IMR-90 (cell line): ENCODE measurements at regions not wholly inside any gene's neighbourhood (a gene's known extent, or its start where the extent isn't known, plus 50 kb on each side); places are given as distances from the start of the nearest gene placed in this dataset.

Source experiments
- ATAC-seq: fragments of 200-7000 bp; cut with Tn5 transposase; 2 replicates; pipeline ENCODE4 v1.9.1; 2020; ENCODE audit warnings: low read depth, mild to moderate bottlenecking, moderate library complexity
- BruUV-seq: library from RNA; stranded (reverse); fragments of 400-500 nt; replicated peaks from 2 replicates; lab custom pipeline; 2021; lab: Mats Ljungman, UMichigan
- CTCF ChIA-PET: fragments of 300-600 bp; formaldehyde crosslinking; extraction: SDS; loops from one replicate; lab custom pipeline; 2021; ENCODE audit warnings: antibody characterized with exemption; lab: Yijun Ruan, JAX
- POLR2A ChIA-PET: fragments of 300-600 bp; sonication (Branson Sonifier 250); formaldehyde crosslinking; loops from one replicate; lab custom pipeline; 2022; ENCODE audit warnings: antibody characterized with exemption; ENCODE audit not compliant: unreplicated experiment; lab: Charles Lee
- DNase-seq: peaks from one replicate; pipeline ENCODE4 v3.0.0; 2013
- H2AFZ ChIP-seq: replicated peaks from 2 replicates; pipeline ENCODE3; 2013; ENCODE audit warnings: low read length, mild to moderate bottlenecking; ENCODE audit not compliant: poor library complexity
- H2AK5ac ChIP-seq: 2 replicates; pipeline ENCODE4 v1.6.1; 2013; ENCODE audit warnings: low read depth, low read length, inconsistent platforms
- H2AK9ac ChIP-seq: replicated peaks from 2 replicates; pipeline ENCODE3; 2013; ENCODE audit warnings: mild to moderate bottlenecking, low read depth, low read length, moderate library complexity; ENCODE audit not compliant: poor library complexity
- H2BK120ac ChIP-seq: 2 replicates; pipeline ENCODE4 v1.6.1; 2013; ENCODE audit warnings: low read depth, low read length, inconsistent platforms
- H2BK15ac ChIP-seq: 3 replicates; pipeline ENCODE4 v1.6.1; 2013; ENCODE audit warnings: low read depth, low read length, inconsistent platforms
- H2BK20ac ChIP-seq: 2 replicates; pipeline ENCODE4 v1.6.1; 2013; ENCODE audit warnings: low read depth, mild to moderate bottlenecking, inconsistent platforms, low read length, moderate library complexity
- H2BK5ac ChIP-seq: 2 replicates; pipeline ENCODE4 v1.6.1; 2013; ENCODE audit warnings: mild to moderate bottlenecking, low read depth, low read length, inconsistent platforms; ENCODE audit not compliant: poor library complexity, severe bottlenecking
- H3K14ac ChIP-seq: replicated peaks from 2 replicates; pipeline ENCODE4 v1.6.1; 2013; ENCODE audit warnings: low read depth, low read length, inconsistent platforms
- H3K18ac ChIP-seq: 2 replicates; pipeline ENCODE4 v1.6.1; 2013; ENCODE audit warnings: low read depth, low read length, control low read depth
- H3K23ac ChIP-seq: 2 replicates; pipeline ENCODE4 v1.6.1; 2013; ENCODE audit warnings: low read depth, low read length, inconsistent platforms
- H3K27ac ChIP-seq: 2 replicates; pipeline ENCODE4 v1.5.1; 2013; ENCODE audit warnings: mild to moderate bottlenecking, control low read depth, low read length; ENCODE audit not compliant: insufficient read depth
- H3K27me3 ChIP-seq: 2 replicates; pipeline ENCODE4 v1.6.1; 2013; ENCODE audit warnings: low read length; ENCODE audit not compliant: control insufficient read depth, insufficient read depth
- H3K36me3 ChIP-seq: 2 replicates; pipeline ENCODE4 v1.6.1; 2013; ENCODE audit warnings: low read length, mixed read lengths; ENCODE audit not compliant: control insufficient read depth, insufficient read depth
- H3K4ac ChIP-seq: 2 replicates; pipeline ENCODE4 v1.6.1; 2013; ENCODE audit warnings: low read depth, low read length, inconsistent platforms
- H3K4me1 ChIP-seq: 2 replicates; pipeline ENCODE4 v1.6.1; 2013; ENCODE audit warnings: low read length, mixed read lengths; ENCODE audit not compliant: control insufficient read depth, insufficient read depth
- H3K4me2 ChIP-seq: 2 replicates; pipeline ENCODE4 v1.6.1; 2013; ENCODE audit warnings: low read depth, mild to moderate bottlenecking, control low read depth, low read length, moderate library complexity
- H3K4me3 ChIP-seq: 2 replicates; pipeline ENCODE4 v1.5.1; 2013; ENCODE audit warnings: low read depth, mild to moderate bottlenecking, control low read depth, low read length, moderate library complexity; ENCODE audit not compliant: insufficient read depth
- H3K56ac ChIP-seq: 2 replicates; pipeline ENCODE4 v1.6.1; 2013; ENCODE audit warnings: low read length, inconsistent platforms; ENCODE audit not compliant: insufficient read depth; ENCODE audit errors: extremely low read depth
- H3K79me1 ChIP-seq, 2 experiments: 2 replicates each; pipeline ENCODE4 v1.6.1; 2013; ENCODE audit warnings: low read length in 2 of 2, inconsistent platforms in 1 of 2, low read depth in 1 of 2
- H3K9ac ChIP-seq: 2 replicates; pipeline ENCODE4 v1.6.1; 2013; ENCODE audit warnings: low read depth, low read length, control low read depth
- H3K9me1 ChIP-seq: 2 replicates; pipeline ENCODE4 v1.6.1; 2013; ENCODE audit warnings: low read length, inconsistent platforms; ENCODE audit not compliant: insufficient read depth
- H3K9me3 ChIP-seq: 2 replicates; pipeline ENCODE4 v1.6.1; 2013; ENCODE audit warnings: low read length; ENCODE audit not compliant: control insufficient read depth, insufficient read depth
- H4K20me1 ChIP-seq: 2 replicates; pipeline ENCODE4 v1.6.1; 2013; ENCODE audit warnings: low read length, inconsistent platforms; ENCODE audit not compliant: insufficient read depth
- H4K5ac ChIP-seq: 2 replicates; pipeline ENCODE4 v1.6.1; 2013; ENCODE audit warnings: mild to moderate bottlenecking, low read depth, low read length, control low read depth
- H4K8ac ChIP-seq, 2 experiments: 2 replicates each; pipeline ENCODE4 v1.6.1; 2013; ENCODE audit warnings: low read depth in 2 of 2, low read length in 2 of 2, control low read depth in 1 of 2, inconsistent platforms in 1 of 2
- H4K91ac ChIP-seq: 2 replicates; pipeline ENCODE4 v1.6.1; 2013; ENCODE audit warnings: low read depth, low read length, inconsistent platforms; ENCODE audit not compliant: insufficient read depth
- CEBPB ChIP-seq: IDR thresholded peaks from 2 replicates; pipeline ENCODE4 v1.6.1; 2012; ENCODE audit warnings: low read depth, low read length, improper control_type of control experiment
- CHD1 ChIP-seq: IDR thresholded peaks from 2 replicates; pipeline ENCODE4 v1.6.1; 2012; ENCODE audit warnings: low read depth, low read length, improper control_type of control experiment
- MAFK ChIP-seq: IDR thresholded peaks from 2 replicates; pipeline ENCODE4 v1.6.1; 2012; ENCODE audit warnings: low read depth, low read length, improper control_type of control experiment
- MAZ ChIP-seq: IDR thresholded peaks from 2 replicates; pipeline ENCODE4 v1.6.1; 2012; ENCODE audit warnings: low read depth, mild to moderate bottlenecking, low read length, improper control_type of control experiment, moderate library complexity, borderline replicate concordance
- MXI1 ChIP-seq: IDR thresholded peaks from 2 replicates; pipeline ENCODE4 v1.6.1; 2012; ENCODE audit warnings: low read depth, mild to moderate bottlenecking, low read length, moderate library complexity, borderline replicate concordance
- NFE2L2 ChIP-seq: fragments of 150-350 bp; IDR thresholded peaks from 2 replicates; pipeline ENCODE4 v1.6.1; 2016; ENCODE audit warnings: low read depth, mild to moderate bottlenecking, low read length
- POLR2A ChIP-seq: IDR thresholded peaks from 2 replicates; pipeline ENCODE4 v1.6.1; 2012; ENCODE audit warnings: mild to moderate bottlenecking, low read depth, low read length
- RAD21 ChIP-seq: IDR thresholded peaks from 2 replicates; pipeline ENCODE4 v1.6.1; 2012; ENCODE audit warnings: low read length, improper control_type of control experiment
- RFX5 ChIP-seq: IDR thresholded peaks from 2 replicates; pipeline ENCODE4 v1.8.0; 2012; ENCODE audit warnings: low read depth, mild to moderate bottlenecking, low read length, moderate library complexity
- WGBS, 2 experiments: methylation state at CpG; one replicate each; pipeline versions ENCODE4 v1.1.5 to v1.1.7; 2013; ENCODE audit warnings: missing lambda C conversion rate in 2 of 2; ENCODE audit not compliant: insufficient read length in 1 of 2; ENCODE audit errors: extremely low coverage in 2 of 2; 5-methylcytosine and 5-hydroxymethylcytosine counted together
- dilution Hi-C: fragments of 300-500 bp; cut with HindIII; formaldehyde crosslinking; loops from one replicate; pipeline ENCODE4 v1.14.3; 2018; ENCODE audit warnings: low sequenced_read_pairs; ENCODE audit not compliant: unreplicated experiment
- in situ Hi-C: fragments of 300-500 bp; cut with MboI; formaldehyde crosslinking; loops from 3 replicates; pipeline ENCODE4 v1.14.3; 2019; ENCODE audit warnings: low sequenced_read_pairs, inconsistent platforms, mixed read lengths
- intact Hi-C: fragments of 100-400 bp; cut with micrococcal nuclease; formaldehyde crosslinking; loops from 2 replicates; pipeline ENCODE4 v1.10.0; 2022
- TF ChIP-seq, protein P1 (sequence below): conservative IDR thresholded peaks from 2 replicates; pipeline ENCODE4 v1.5.1; 2012; ENCODE audit warnings: mild to moderate bottlenecking, low read depth, low read length, improper control_type of control experiment
- TF ChIP-seq, protein P2 (sequence below): fragments of 150-350 bp; IDR thresholded peaks from 2 replicates; pipeline ENCODE4 v1.6.1; 2016; ENCODE audit warnings: low read depth, mild to moderate bottlenecking, low read length, moderate library complexity, borderline replicate concordance

DNA sequence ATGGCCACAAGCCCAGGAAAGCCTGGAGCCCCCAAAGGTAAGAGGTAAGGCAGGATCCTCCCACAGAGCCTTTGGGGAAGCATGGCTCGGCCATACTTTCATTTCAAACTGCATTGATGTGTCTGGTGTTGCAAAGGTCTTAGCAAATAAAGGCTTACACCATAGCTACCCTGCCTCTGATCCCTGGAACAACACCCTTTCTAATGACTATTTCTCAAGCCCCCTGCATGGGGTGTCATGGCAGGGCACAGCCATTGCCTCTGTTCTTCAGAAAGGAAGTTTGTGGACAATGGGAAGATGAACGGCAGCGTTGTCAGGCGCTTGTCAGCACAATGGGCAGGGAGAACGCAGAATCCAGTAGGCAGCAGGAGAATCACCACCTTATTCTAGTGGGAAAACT lies 435.0 kb upstream of the SMIM21 start:
- no peaks in the 10 kb centered on the region for H4K20me1 ChIP-seq
- H2AFZ ChIP-seq, result no peak overlapping the region
- H3K4me3 ChIP-seq, result no peak overlapping the region
- no peaks in the 10 kb centered on the region for H3K27me3 ChIP-seq
- WGBS, 2 experiments, result no CpG with 5 or more reads among the region's 5 CpGs
- ATAC-seq, result no peak
- no peak overlapping the region for H2AK9ac ChIP-seq
- no peak overlapping the region for H3K14ac ChIP-seq
- CTCF ChIA-PET, result no interaction called here
- no peak overlapping the region for H2BK5ac ChIP-seq
- no peak overlapping the region for H3K4ac ChIP-seq
- H4K8ac ChIP-seq, result no peak overlapping the region
- H3K4me1 ChIP-seq, result no peaks in the 10 kb centered on the region
- BruUV-seq, result no TSS peak
- H3K79me1 ChIP-seq, result no peaks in the 10 kb centered on the region
- in situ Hi-C loops (no loop called here), dilution Hi-C loops (no loop called here), intact Hi-C loops (no loop called here)
- H4K5ac ChIP-seq, result no peak overlapping the region
- no peak overlapping the region for H3K23ac ChIP-seq
- H2BK15ac ChIP-seq, result no peak overlapping the region
- no peak overlapping the region for H4K91ac ChIP-seq
- POLR2A ChIA-PET, result no interaction called here
- peaks cover 7% of the 10 kb centered on the region for H3K9me3 ChIP-seq
- H3K56ac ChIP-seq, result no peak overlapping the region
- DNase-seq, result no peak
- TF ChIP-seq CHD1, result no peak
- no peak for TF ChIP-seq RFX5
- no peak for TF ChIP-seq MXI1
- TF ChIP-seq MAZ, result no peak
- TF ChIP-seq, protein P1, sequence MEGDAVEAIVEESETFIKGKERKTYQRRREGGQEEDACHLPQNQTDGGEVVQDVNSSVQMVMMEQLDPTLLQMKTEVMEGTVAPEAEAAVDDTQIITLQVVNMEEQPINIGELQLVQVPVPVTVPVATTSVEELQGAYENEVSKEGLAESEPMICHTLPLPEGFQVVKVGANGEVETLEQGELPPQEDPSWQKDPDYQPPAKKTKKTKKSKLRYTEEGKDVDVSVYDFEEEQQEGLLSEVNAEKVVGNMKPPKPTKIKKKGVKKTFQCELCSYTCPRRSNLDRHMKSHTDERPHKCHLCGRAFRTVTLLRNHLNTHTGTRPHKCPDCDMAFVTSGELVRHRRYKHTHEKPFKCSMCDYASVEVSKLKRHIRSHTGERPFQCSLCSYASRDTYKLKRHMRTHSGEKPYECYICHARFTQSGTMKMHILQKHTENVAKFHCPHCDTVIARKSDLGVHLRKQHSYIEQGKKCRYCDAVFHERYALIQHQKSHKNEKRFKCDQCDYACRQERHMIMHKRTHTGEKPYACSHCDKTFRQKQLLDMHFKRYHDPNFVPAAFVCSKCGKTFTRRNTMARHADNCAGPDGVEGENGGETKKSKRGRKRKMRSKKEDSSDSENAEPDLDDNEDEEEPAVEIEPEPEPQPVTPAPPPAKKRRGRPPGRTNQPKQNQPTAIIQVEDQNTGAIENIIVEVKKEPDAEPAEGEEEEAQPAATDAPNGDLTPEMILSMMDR, result no peak
- TF ChIP-seq, protein P2, sequence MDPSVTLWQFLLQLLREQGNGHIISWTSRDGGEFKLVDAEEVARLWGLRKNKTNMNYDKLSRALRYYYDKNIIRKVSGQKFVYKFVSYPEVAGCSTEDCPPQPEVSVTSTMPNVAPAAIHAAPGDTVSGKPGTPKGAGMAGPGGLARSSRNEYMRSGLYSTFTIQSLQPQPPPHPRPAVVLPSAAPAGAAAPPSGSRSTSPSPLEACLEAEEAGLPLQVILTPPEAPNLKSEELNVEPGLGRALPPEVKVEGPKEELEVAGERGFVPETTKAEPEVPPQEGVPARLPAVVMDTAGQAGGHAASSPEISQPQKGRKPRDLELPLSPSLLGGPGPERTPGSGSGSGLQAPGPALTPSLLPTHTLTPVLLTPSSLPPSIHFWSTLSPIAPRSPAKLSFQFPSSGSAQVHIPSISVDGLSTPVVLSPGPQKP, result no peak
- TF ChIP-seq MAFK, result no peak
- TF ChIP-seq RAD21, result no peak
- no peak for TF ChIP-seq NFE2L2
- no peak for TF ChIP-seq CEBPB
- no peak for TF ChIP-seq POLR2A
- H3K9ac ChIP-seq, result no peak overlapping the region
- H3K36me3 ChIP-seq, result no peaks in the 10 kb centered on the region
- H2BK120ac ChIP-seq, result no peak overlapping the region
- no peak overlapping the region for H2BK20ac ChIP-seq
- no peaks in the 10 kb centered on the region for H3K9me1 ChIP-seq
- H3K4me2 ChIP-seq, result no peak overlapping the region
- H3K27ac ChIP-seq, result no peak overlapping the region
- H2AK5ac ChIP-seq, result no peak overlapping the region
- H3K18ac ChIP-seq, result no peak overlapping the region
